CD4-positive, alpha-beta T cell treated with Interleukin-4 for 1 hour (primary cell): ENCODE measurements at regions not wholly inside any gene's neighbourhood (a gene's known extent, or its start where the extent isn't known, plus 50 kb on each side); places are given as distances from the start of the nearest gene placed in this dataset.
"Not testable (repeated sequence)": the region's sequence is repeated elsewhere in the genome, so short reads cannot be mapped to it uniquely, and the experiment has no call there.

ENCODE experiments used
- DNase-seq, 2 donors: peaks; one replicate each; pipeline ENCODE4 v3.0.0-alpha.2; 2020 to 2022

DNA sequence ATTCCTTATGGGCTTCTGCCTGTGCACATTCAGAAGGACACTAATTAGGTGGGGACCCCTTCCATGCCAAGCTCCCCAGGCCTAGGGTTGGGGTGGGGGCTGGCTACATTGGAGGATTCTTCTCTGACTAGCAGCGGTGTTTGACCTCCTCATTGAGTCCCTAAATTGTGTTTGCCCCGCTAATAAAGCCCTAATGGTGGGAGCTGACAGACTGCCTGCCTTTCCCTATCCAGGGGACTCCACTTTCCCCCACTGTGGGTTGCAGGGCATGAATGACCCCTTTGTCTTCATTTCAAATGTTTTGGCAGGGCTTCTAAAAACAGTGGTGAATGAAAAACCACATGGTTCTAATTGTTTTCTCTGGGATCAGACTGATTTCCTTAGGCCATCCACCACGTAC is 476.8 kb upstream of the CDH11 start:
- DNase-seq = no peak

DNA sequence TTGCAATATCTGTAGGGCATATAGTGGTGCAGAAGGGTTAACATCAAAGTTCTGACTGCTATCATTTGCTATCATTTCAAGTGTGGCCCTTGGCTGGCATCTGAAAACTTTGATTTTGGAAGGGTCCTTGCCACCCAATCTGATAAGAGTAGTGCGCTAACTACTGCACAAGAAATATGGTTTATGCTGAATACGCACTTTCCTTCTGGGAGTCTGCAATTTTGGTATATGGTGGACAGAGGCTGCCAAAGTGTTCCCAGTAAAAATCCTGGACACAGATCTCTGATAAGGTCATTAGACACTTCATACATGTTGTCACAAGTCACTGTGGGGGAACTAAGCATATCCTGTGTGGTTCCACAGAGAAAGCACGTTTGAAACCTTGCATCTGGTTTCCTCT is 461.6 kb upstream of the CDH11 start:
- DNase-seq = no peak

DNA sequence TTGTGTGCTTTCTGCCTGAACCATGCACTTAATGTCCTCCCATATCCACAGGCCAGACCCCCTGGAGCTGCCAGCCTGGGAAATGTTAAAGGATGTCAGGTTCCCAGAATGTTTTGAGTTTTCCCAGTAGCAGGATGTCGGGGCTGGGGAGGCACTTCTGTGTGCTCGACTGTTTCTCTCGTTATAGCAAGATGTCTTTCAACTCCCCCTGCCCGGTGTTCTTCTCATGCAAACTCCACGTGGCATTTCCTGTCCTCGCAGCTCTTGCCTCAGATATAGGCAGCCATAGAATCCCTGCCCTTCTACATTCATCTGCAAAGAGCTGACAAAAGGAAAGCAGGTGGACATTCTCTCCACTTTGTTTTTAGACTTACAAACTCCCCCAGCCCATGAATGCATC is 457.2 kb upstream of the CDH11 start:
- no peak for DNase-seq

DNA sequence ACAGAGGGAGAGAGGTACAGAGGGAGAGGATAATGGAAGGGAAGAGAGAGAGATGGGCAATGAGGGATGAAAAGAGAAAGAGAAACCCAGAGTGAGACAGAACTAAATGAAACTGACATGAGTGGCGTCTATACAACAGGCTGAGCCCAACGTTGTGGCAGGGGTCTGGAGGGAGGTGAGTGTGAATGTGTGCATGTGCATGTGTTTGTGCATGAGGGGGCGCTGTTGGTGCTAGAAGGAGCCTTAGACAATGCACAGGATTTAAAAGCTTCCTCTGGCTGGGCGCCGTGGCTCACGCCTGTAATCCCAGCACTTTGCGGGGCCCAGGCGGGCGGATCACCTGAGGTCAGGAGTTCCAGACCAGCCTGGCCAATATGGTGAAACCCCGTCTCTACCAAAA is 454.8 kb upstream of the CDH11 start:
- no peak for DNase-seq

DNA sequence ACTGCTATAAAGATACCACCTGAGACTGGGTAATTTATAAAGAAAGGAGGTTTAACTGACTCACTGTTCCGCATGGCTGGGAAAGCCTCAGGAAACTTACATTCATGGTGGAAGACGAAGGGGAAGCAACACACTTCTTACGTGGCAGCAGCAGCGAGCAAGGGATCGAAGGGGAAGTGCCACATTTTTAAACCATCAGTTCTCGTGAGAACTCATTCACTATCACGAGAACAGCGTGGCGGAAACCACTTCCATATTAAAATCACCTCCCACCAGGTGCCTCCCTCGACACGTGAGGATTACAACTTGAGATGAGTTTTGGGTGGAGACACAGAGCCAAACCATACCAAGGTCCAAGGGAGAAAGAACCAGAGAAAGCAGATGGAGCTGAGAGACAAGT is 454.3 kb upstream of the CDH11 start:
- DNase-seq = no peak

DNA sequence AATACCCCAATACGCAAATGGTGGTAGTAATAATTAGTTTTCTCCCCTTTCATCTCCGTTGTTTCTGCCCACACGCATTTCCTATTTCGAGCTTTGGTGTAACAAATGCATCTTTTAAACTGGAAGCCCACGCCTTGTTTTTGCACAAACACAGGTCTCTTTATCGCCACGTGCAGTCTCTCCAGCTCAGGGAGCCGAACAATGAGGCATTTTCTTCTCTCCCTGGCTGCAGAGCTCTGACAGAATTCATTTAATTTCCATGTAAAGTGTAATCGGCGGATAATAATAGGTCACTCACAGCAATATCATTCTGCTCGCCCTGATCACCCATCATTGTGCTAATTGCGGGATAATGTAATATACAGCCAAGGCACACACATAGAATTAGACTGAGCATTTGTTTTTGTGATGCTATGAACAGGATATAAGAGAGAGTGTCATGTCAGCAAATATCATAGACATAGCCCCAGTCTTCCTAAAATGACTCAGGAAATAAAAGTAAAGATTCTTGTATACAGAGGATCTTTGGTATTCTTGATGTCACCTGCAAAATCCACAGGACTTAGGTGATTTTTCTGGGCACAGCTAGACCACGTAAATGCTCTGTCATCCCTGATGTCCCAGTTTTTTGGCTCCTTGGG is 452.6 kb upstream of the CDH11 start:
- no peak for DNase-seq

DNA sequence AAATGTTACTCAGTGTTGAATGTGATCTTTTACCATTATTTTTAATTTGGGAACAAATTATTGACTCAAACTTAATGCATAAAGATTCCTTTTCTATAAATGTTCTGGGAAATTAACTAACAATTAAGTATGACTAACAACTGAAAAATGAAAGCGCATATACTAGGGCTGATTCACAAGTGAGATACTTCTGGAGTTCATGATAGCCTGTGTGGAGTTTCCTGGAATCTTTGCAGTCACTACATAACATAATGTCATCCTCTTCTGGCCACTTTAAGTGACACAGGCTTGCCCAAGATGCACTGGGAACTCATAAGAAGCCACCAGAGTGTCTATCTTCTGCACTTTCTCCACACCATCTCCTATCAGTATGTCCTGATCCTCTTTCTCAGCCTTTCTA is 450.3 kb upstream of the CDH11 start:
- no peak for DNase-seq

DNA sequence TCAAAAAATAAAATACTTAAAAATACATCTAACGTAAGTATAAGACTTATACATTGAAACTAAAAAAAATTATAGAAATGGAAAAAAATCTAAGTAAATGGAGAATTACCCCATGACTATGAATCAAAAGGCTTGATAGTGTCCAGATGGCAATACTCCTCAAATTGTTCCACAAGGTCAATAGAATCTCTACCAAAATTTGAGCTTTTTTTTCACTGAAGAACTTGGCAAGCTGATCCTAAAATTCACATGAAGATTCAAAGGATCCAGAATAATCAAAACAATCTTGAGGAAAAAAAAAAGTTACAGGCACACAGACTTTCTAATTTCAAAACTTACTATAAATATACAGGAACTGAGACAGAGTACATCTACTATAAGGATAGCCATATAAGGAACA is 448.4 kb upstream of the CDH11 start:
- no peak for DNase-seq

DNA sequence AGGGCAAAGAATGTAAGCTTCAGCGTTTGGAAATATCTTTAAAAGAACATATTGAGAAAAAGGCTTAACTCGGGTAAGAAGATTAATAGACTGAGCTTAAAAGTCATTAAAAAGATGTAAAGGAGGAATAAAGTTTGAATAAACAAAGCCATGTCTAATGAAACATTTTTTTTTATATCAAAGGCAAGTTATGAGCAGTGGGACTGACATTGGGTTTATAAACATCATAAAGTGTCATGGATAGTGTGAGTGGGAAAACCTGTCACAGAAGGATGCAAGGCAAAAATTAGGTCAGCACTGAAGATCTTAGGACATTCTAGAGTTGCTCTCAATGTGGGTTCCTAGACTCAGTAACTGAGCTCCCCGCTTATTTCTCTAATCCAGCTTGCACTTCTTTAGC is 438.0 kb upstream of the CDH11 start:
- DNase-seq = no peak

DNA sequence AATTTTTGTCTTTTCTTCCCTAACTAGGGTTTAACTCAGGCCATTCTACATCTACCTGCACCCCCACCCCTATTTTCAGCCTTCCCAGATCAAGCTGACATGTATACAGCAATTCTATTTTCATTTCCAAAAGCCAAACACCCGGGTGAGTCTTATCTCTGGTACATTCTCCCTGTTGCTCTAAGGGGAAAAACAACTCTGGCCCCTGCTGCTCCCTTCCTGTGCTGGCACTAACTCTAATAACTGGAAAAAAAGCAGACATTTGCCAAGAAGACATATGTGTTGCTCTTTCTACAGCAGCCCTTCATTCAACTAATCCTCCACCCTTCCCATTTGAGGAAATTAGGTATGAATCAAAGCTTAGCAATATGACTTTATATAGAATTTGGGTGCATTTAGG is 427.8 kb upstream of the CDH11 start:
- not testable (repeated sequence) for DNase-seq

DNA sequence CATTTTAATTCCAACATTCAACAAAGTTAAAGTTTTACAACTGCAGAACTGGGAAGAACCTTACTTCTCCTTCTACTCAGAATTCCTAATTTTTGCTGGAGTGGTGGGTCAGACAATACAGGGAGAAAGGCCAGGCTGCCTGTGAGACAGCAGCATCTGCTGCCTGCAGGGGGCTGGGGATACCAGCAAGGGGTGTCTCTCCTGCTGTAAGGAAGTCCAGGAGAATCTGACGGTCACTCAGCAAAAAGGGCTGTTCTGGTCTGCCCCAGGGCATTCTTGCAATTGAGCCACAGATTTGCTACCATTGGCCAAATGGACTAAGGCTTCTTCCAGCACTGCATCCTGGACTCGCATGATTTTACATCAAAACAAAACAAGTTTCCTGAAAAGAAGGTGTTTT is 426.6 kb upstream of the CDH11 start:
- DNase-seq = no peak

DNA sequence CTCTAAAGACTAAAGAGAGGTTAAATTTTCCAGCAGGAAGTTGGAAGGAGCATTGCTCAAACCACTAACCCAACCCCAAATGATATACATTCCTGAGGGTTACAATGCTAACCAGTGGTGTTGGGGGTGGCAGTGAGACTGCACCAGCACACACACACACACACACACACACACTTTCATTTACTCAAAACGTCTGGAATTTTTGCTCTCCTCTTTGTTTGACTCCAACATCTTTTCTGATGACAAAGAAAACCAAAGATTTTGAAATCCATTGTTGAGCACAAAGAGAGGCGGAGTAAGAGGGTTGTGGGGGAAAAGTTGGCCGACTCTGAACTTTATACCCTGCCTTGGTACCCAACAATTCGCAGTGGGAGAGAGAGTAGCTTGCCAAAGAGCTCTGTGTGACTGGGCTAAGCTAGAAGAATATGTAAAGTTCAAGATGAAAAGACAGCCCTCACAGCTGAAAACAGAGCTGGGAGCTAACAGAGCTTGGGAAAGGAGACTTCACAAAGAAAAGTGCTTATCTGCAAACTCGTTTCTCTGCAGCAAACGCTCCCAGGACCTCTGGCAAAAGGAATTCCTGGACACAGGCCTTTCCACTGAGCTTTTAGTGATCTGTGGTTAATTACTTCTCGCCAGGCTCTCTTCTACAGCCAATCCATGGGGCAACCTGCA is 426.0 kb upstream of the CDH11 start:
- no peak for DNase-seq

DNA sequence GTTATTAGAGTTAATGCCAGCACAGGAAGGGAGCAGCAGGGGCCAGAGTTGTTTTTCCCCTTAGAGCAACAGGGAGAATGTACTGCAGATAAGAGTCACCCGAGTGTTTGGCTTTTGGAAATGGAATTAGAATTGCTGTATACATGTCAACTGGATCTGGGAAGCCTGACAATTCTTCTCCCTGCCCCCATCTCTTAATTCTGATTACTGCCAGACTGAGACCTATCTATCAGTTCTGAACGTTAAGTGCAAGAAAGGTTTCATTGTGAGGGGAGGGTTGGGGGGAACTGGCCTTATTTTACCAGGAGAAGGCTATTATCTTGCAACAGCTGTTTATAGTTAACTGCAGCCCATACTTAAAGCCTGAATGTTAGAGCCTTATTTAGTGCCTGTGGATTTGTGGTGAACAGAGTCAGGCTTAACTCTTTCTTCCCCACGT is 424.5 kb upstream of the CDH11 start:
- no peak for DNase-seq

DNA sequence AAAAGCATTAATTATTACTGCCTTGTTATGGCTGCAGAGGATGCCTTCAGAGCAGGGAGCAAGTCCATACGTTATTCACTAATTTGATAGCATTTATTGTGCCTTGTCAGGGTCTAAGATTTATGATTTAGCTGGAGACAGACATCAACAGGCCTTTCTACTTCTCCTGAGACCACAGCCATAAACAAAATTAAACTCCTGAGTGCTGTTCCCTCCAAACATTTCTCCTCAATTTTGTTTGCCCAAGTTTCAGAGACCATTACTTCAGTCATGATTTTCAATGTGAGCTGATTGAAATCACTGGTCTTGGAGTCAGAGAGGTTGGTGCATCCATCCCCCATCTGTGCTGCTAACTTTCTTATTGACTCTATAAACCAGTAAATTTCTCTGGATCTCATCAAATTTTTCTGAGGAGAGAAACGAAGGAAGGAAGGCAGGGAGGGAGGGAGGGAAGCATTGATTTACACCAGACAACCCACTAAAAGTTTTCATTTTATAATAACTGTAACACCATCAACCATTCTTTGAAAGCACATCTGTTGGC is 423.6 kb upstream of the CDH11 start:
- no peak for DNase-seq

DNA sequence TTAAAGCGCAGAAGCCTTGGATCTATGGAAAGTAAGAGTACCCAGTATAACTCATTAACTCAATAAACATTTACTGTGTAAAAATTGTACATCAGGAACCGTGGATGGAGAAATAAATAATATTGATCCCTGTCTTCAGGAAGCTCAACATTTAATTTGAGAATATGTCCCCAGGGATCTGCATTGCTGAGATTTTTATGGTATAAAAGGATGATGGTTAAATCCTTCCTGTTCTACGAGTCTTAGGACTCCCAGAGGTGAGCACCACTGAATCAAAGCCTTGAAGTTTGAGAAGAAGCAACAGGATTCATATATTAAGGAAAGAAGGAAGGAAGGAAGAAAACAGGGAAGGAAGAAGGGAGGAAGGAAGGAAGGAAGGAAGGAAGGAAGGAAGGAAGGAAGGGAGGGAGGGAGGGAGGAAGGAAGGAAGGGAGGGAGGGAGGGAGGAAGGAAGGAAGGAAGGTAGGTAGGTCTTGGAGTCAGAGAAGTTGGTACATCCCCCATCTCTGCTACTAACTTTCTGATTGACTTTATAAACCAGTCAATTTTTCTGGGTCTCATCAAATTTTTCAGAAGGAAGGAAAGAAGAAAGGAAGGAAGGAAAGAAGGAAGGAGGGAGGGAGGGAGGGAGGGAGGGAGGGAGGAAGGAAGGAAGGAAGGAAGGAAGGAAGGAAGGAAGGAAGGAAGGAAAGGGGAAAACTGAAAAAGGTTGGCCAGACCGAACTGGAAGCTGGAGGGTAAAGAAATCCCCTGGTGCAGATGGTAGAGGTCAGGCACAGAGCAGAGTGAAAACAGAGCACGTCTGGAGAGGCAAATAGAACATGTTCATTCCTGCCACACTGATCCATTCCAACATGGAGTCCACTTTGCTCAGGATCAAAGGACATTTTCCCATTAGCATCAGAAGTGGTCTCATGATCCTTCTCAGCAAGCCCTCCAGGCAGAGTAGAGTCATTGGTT is 422.2 kb upstream of the CDH11 start:
- no peak for DNase-seq

DNA sequence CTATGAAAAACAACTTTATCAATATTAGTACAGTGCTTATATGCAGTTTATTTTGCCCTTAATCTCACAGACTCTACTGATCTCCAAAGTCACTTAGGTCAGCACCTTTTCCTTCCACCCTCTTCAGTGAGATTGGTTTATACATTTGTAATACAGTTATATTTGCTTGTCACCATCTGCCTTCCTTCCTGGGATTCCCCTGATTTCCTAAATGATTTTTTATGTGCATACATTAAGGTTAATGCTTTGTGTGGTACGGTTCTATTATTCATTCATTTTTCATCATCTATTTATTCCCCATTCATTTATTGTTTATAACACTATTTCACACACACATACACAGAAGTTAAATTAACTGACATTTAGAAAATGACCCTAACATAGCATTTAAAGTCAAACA is 419.8 kb upstream of the CDH11 start:
- no peak for DNase-seq

DNA sequence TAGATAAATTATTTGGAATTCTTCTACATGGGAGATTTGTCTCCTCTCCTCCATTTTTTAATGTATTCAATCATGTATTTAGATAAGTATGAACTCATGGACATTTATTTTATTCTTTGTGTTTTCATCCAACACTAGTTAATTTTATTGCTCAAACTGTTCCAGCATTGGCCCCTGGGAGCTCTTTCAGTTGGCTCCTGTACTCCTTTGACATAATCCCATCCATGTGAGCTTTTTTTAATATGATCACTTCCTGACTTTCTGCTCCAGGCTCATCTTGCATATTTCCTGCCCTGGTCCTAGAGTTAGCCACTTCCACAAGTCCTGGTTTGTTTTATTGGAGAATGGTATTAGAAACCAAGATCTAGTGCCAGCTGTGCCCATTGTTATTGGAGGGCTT is 419.0 kb upstream of the CDH11 start:
- no peak for DNase-seq

DNA sequence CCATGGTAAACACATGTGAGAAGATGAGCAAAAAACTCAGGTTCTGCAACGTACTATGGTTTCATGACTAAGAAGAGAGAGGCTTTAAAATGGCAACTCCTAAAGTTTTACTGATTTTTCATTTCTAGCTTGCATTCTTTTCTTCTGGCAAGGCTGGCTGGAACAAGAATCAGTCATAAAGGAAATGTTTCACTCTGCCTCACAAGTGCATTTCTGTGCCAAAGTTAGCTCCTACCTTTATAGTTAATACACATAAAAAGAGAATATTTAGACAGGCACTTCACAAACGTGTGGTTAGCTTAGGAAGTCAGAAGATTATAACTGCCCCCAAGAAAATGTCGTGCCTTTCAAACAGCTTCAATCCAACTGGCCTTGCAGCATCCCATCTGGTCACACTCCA is 417.1 kb upstream of the CDH11 start:
- no peak for DNase-seq

DNA sequence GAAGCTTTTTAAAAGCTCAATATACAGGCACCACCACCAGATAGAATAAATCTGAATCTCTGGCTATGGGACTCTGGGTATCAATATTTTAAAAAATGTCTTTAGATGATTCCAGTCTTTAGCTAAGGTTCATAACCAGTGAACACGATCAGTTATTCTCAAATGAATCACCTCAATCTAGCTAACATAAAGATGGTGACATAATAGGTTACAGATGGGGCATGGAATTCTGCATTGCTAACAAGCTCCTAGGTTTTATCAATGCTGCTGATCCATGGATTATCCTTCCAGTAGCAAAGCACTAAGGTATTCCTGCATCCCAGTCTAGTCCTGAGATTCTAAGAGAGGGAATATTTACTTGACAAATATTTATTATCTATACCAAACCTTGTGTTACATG is 415.5 kb upstream of the CDH11 start:
- DNase-seq = no peak

DNA sequence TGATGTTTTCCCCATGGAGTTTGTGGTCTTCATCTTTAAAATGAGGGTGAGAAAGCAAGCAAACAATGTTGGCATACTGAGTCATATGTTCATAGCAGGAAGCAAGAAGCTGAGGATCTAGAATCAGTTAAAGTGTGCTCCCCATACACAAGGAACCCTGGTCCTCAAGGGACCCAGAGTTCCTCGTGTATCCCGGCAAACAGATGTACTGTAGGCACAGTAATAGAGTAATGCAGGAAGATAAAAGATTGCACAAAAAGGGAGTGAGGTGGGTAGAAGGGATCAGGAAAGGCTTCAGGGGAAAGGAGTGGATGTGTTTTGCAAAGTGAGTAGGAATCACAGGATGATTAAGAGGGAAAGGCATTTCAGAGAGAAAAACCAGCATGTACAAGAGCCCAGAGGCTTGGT is 412.3 kb upstream of the CDH11 start:
- no peak for DNase-seq

DNA sequence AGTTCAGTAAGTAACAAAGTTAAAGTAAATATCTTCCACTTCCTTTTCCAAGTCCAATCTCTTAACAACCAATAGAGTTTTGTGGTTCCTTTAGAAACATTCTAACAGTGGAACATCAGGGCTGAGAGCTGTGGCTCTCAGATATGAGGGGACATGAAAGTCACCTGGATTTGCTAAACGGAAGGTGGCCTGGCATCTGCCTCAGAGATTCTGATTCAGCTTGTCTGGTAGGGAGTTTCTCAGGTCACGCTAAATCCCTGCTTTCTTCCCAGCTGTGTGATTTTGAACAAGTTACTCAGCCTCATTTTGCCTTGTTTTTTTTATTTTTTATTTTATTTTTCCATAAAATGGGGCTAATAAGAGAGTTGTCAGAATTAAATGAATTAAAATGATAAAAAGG is 411.0 kb upstream of the CDH11 start:
- DNase-seq = no peak

DNA sequence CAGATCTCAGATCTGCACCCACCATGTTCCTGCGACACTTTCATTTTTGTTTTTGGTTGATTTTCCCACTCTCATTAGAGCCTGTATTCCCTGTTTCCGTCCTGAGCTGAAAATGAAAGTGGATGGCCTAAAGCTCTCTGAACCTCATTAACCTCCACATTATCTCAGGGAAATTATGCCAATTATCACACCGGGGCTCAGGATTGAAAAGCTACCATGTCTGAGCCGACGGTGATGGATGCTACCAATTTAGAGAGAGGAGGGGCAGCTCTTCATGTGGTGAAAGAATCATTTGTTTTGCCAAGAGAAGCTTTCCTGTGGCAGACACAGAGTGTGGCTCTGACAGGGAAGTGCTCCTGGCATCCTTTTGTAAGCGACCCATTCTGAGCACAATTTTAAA is 410.4 kb upstream of the CDH11 start:
- DNase-seq = no peak

DNA sequence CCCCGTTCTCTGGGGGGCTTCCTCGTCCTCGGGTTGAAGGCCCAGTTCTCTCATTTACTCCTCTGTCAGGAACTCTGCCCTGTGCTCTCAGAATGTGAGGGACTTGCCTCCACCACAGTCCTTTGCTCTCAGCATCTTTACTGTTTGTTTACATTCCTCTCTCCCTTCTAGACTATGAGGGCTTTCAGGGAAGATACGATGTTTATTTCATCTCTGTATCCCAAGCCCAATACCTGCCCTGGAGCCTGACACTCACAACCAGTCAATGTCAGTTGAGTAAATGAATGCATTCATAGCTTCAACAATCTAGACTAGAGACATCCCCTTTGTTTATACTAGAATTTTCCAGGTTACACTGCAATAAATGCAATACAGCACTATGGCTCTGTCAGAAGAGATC is 409.6 kb upstream of the CDH11 start:
- no peak for DNase-seq

DNA sequence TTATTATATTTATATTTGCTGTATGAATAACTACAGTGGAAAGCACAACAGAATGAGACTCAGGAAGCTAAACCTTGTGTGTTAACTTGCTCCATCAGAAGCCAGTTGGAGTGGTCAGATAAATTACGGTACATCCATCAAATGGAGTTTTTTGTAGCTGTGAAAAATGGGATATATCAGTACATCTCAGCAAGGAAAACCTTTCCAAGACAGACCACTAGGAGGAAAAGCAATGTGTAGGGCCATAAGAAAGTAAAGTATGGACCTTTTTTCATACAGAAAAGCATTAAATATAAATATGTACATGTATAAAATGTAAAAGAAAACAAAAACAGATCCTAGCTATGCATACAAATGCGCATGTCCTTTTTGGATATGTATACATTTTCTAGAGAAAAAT is 403.8 kb upstream of the CDH11 start:
- DNase-seq = no peak
